ENCODE measurements at regions not wholly inside any gene's neighbourhood (a gene's known extent, or its start where the extent isn't known, plus 50 kb on each side); places are given as distances from the start of the nearest gene placed in this dataset.
"Not testable (repeated sequence)": the region's sequence is repeated elsewhere in the genome, so short reads cannot be mapped to it uniquely, and the experiment has no call there.

DNA sequence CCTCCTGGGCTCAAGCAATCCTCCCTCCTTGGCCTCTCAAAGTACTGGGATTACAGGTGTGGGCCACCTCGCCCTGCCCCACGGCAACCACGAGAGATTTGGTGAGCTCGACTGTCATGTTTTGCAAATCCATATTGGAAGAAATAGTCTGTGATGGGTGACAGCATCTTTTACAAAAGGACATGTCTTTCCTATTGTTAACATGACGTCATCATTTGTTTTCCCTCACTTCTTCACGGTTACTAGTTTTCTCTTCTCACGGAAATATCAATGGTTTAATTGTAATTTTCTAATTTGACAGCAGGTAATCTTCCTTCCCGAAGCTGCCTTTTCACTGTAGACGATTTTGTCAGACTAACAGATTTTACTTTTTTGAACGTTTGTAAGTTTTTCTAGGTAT lies 110.8 kb upstream of the GREM2 start:
- 72 to 86% (median 84%) methylated on average over 5 to 10 of the region's 10 CpGs for WGBS, 10 experiments
- Histone ChIP-seq H3K4me3 (no peak overlapping the region), H3K27ac (no peak overlapping the region), H3K4me1 (replicated peaks in 1 of 2) (no peaks in the 10 kb centered on the region)
- in situ Hi-C loops (cut with MboI; ENCODE audit: low pct_unique_long_range_greater_than_20kb in 2 of 9, low sequenced_read_pairs in 9 of 9, unreplicated experiment in 9 of 9) = loop anchor here in 1 of 9 experiments (25.0 kb wide), 1 partner anchor 685 kb away; no protein-coding TSS in a partner anchor
- ATAC-seq (replicated peaks in 6 of 8) = no peak

DNA sequence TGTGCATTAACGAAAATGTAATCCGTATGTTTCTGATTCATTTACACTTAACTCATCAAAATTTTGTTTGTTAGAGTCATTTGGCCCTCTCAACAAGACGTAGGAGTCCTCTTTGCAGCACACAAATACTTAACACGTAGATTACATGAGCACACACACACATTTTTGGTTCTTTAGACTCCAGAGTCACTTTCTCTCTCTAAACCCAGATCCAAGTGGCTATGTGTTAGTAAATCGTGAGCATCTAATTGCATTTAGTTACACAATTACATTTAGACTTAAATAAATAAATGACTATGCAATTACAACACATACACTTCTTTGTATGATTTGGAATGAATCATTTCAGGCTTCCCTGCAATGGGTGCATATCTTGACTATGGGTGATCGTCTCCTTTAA lies 109.0 kb upstream of the GREM2 start:
- no peak overlapping the region for H3K4me3 ChIP-seq
- H3K27ac ChIP-seq = no peak overlapping the region
- H3K4me1 ChIP-seq (replicated peaks in 1 of 2) = peaks cover 0 to 4% of the 10 kb centered on the region in 2 donors
- in situ Hi-C loops (cut with MboI; ENCODE audit: low pct_unique_long_range_greater_than_20kb in 2 of 9, low sequenced_read_pairs in 9 of 9, unreplicated experiment in 9 of 9) = loop anchor here in 1 of 9 experiments (25.0 kb wide), 1 partner anchor 684 kb away; no protein-coding TSS in a partner anchor
- WGBS, 10 experiments = 0 to 97% (median 85%) methylated on average over 3 to 6 of the region's 6 CpGs
- ATAC-seq (replicated peaks in 6 of 8) = no peak

DNA sequence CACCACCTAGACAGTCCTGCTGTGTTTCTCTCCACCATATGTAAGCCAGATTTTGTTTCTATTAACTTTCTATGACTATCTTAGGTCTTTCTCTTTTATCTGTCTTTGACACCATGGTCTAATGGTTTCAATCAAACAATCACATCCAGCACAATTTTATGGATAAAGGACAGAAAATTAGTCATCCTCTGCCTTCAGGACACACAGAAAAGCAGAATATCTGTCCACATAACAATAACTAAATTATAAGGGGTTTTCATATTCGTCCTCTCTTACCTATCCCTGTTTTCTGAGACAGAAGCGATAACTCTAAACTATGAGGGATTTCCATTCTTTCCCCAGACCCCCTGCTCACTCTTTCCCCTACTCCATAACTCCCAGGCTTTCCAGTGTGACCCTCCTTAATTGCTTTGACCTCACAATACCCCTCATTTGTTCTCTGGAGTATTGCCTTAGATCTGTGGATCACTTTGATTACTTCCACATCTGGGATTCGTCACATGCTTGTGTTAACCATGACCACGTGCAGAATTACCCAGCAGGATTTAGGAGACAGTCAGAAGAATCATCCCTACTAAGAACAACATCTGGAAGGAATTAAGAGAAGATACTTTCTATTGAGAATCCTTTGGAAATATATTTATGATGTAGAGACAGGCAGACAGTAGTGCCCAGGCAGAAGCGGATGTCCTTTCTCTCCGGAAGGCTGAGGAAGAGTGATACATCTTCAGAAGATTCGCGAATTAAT lies 108.2 kb upstream of the GREM2 start:
- no peak overlapping the region for H3K4me3 ChIP-seq
- H3K4me1 ChIP-seq (replicated peaks in 1 of 2) = peaks cover 0 to 4% of the 10 kb centered on the region in 2 donors
- in situ Hi-C loops (cut with MboI; ENCODE audit: low pct_unique_long_range_greater_than_20kb in 2 of 9, low sequenced_read_pairs in 9 of 9, unreplicated experiment in 9 of 9) = loop anchor here in 1 of 9 experiments (25.0 kb wide), 1 partner anchor 683 kb away; no protein-coding TSS in a partner anchor
- peak in 2 of 8 experiments; percentile 40 to 49 for ATAC-seq (replicated peaks in 6 of 8)
- H3K27ac ChIP-seq = no peak overlapping the region
- 2 to 90% (median 72%) methylated on average over 2 to 8 of the region's 8 CpGs for WGBS, 10 experiments

DNA sequence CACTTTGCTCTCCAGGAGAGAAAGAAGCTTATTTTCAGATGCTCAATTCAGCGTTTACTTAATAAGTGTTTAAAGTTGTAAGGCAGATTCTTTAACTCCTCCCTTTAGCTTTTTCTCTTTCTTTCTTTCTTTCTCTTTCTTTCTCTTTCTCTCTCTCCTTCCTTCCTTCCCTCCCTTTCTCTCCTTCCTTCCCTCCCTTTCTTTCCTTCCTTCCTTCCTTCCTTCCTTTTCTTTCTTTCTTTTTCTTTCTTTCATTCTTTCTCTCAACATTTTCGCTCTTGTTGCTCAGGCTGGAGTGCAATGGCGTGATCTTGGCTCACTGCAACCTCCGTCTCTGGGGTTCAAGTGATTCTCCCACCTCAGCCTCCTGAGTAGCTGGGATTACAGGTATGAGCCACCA lies 104.6 kb upstream of the GREM2 start:
- WGBS, 10 experiments = 11 to 98% (median 80%) methylated on average over 1 to 4 of the region's 4 CpGs
- H3K4me3 ChIP-seq; H3K27ac ChIP-seq; ATAC-seq (replicated peaks in 6 of 8); H3K4me1 ChIP-seq (replicated peaks in 1 of 2): not testable (repeated sequence)
- in situ Hi-C loops (cut with MboI; ENCODE audit: low pct_unique_long_range_greater_than_20kb in 2 of 9, low sequenced_read_pairs in 9 of 9, unreplicated experiment in 9 of 9) = loop anchor here in 1 of 9 experiments (25.0 kb wide), 1 partner anchor 679 kb away; no protein-coding TSS in a partner anchor

DNA sequence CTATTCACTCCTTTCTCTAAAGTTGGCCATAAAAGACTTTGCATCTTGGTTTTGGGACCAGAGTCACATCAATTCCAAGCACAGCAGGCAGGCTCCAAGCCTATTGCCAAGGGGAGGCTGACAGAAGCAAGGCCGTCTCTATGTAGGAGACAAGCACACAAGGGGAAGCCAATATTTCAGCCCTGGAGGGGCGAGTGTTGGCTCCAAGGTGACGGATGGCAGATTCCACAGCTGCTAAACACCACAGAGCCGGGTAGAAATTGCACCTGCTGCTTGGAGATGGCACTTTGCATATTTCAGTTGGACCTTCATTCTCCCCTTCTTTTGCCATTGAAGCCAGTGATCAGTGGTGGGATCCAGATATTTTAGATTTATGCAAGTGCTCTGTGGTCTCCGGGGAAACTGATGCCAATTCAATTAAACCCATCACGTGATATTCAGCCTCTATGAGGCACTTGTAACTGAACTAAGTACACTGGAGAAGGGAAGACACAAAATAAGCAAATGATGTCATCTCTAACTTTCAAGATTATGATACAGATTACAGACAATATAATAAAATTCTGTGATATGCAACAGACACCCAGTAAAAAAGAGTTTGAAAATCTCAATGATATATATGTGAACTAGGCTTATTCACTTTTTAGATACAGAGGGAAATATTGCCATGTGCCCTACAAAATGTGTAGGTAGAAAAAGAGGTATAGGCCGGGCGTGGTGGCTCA lies 102.8 kb upstream of the GREM2 start:
- in situ Hi-C loops (cut with MboI; ENCODE audit: low pct_unique_long_range_greater_than_20kb in 2 of 9, low sequenced_read_pairs in 9 of 9, unreplicated experiment in 9 of 9) = loop anchor here in 1 of 9 experiments (25.0 kb wide), 1 partner anchor 677 kb away; no protein-coding TSS in a partner anchor
- WGBS, 10 experiments = 45 to 100% (median 77%) methylated on average over 1 to 8 of the region's 8 CpGs
- peak in 1 of 8 experiments; percentile 97 for ATAC-seq (replicated peaks in 6 of 8)
- Histone ChIP-seq H3K4me1 (replicated peaks in 1 of 2) (peaks cover 0 to 4% of the 10 kb centered on the region in 2 donors), H3K4me3 (no peak overlapping the region), H3K27ac (no peak overlapping the region)

DNA sequence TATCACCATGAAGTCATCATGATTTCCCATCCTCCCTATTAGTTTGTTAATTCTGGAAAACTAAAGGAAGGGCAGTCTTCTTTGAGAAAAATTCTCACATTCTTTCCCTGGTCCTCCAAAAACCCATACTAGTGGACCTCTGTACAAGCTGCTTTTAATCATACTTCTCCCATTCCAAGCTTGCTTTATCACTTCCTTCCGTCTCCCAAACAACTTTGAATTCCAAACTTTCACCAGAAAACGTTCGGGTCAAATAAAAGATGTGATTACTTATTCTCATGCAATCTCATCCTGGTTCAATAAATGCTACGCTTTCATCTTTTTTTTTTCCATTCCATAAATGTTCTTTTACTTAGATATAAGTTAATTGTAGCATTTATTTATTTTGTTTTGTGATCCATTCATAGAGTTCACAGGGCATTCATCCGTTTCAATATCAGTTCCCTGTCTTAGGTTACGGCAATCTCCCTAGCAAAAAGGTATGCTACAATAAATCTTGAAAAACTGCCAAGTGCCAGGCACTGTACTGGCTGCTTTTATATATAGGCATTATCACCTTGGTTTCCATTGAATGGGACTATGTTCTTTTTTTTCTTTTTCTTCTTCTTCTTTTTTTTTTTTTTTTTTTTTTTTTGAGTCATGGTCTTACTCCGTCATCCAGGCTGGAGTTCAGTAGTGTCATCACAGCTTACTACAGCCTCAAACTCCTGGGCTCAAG lies 100.2 kb upstream of the GREM2 start:
- WGBS, 10 experiments = 16 to 100% (median 88%) methylated on average over 1 to 7 of the region's 7 CpGs
- no peak overlapping the region for H3K27ac ChIP-seq
- no peak for ATAC-seq (replicated peaks in 6 of 8)
- no peak overlapping the region for H3K4me3 ChIP-seq
- peaks cover 0 to 3% of the 10 kb centered on the region in 2 donors for H3K4me1 ChIP-seq (replicated peaks in 1 of 2)
- in situ Hi-C loops (cut with MboI; ENCODE audit: low pct_unique_long_range_greater_than_20kb in 2 of 9, low sequenced_read_pairs in 9 of 9, unreplicated experiment in 9 of 9) = loop anchor here in 1 of 9 experiments (25.0 kb wide), 1 partner anchor 675 kb away; no protein-coding TSS in a partner anchor

DNA sequence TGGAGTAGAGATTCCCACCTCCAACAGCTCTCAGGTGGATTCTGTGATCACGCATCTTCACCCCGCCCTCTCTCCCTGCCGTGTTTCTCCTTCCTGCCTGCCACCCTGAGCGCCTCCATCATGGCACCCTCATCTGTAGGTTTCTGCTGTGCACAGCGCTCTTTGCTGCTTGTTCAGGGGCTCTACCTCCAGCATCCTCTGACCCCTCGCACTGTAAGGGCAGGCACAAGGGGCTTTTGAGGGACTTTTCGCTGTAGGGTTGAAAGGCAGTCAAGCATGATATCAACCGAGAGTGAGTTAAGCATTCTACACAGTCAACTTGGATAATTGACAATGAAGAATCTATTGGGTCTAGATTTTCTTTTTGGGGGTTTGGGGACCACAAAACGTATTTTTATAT lies 99.1 kb upstream of the GREM2 start:
- ATAC-seq (replicated peaks in 6 of 8) = no peak
- WGBS, 10 experiments = 20 to 100% (median 92%) methylated on average over 1 to 8 of the region's 9 CpGs; no CpG with 5 or more reads in 2 of the 10 experiments
- Histone ChIP-seq H3K27ac (no peak overlapping the region), H3K4me3 (no peak overlapping the region), H3K4me1 (replicated peaks in 1 of 2) (peaks cover 0 to 10% of the 10 kb centered on the region in 2 donors)
- in situ Hi-C loops (cut with MboI; ENCODE audit: low pct_unique_long_range_greater_than_20kb in 2 of 9, low sequenced_read_pairs in 9 of 9, unreplicated experiment in 9 of 9) = loop anchor here in 1 of 9 experiments (25.0 kb wide), 1 partner anchor 674 kb away; no protein-coding TSS in a partner anchor

DNA sequence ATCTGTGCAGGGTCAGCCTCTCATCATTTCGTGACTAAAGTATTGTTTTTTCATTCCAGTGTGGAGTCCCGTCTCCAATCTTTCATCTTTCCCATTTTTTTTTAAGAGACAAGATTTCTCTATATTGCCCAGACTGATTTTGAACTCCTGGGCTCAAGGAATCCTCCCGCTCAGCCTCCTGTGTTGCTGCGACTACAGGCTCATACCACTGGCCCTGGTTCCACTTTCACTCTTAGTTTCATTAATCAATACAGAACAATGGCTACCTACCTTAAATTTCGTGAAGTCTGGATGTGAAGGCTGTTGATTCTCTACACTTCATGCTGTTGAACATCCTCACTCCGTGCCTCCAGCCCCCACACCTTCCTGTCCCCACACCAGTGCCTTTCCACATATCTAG lies 97.7 kb upstream of the GREM2 start:
- Histone ChIP-seq H3K27ac (no peak overlapping the region), H3K4me3 (no peak overlapping the region), H3K4me1 (replicated peaks in 1 of 2) (peaks cover 0 to 12% of the 10 kb centered on the region in 2 donors)
- in situ Hi-C loops (cut with MboI; ENCODE audit: low pct_unique_long_range_greater_than_20kb in 2 of 9, low sequenced_read_pairs in 9 of 9, unreplicated experiment in 9 of 9) = loop anchor here in 1 of 9 experiments (25.0 kb wide), 1 partner anchor 672 kb away; no protein-coding TSS in a partner anchor
- WGBS, 10 experiments = 43 to 88% (median 67%) methylated on average over 3 to 6 of the region's 6 CpGs
- ATAC-seq (replicated peaks in 6 of 8) = no peak

DNA sequence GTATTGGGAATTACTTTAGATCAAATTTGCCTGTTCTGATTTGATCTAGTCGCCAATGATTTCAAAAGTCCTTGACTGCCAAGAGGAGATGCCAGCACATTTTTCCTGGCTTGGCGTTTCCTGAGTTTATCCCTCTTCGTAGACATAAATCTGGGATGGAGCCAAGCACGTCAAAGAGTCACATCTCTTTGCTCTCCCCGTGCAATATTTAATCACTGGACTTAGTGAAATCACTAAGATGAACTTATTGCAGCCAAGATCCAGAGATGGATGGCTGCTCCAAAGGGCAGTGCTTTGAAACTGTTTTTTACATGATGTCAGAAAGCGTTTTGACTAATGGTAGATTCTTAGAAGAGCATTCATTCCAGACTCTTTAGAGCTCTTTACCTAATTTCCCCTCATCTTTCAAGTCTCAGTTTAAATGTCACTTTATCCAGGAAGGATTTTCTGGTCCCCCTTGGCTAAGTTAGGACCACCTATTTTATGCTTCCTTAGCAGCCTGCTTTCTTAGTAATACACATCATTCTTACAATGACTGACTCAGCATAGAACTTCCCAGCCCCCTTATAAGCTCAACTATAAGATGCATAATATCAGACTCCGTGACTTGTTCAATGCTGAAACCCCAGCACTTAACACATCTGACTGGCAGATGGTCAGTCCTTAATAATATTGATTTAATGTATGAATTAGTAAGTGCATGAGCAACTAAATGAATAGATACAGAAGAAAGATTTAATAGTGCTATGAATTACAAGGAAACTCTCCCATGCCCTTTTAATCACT lies 94.4 kb upstream of the GREM2 start:
- in situ Hi-C loops (cut with MboI; ENCODE audit: low pct_unique_long_range_greater_than_20kb in 2 of 9, low sequenced_read_pairs in 9 of 9, unreplicated experiment in 9 of 9) = loop anchor here in 1 of 9 experiments (25.0 kb wide), 1 partner anchor 669 kb away; no protein-coding TSS in a partner anchor
- ATAC-seq (replicated peaks in 6 of 8) = peak in 4 of 8 experiments; percentile 48 to 67 (median 54)
- Histone ChIP-seq H3K4me1 (replicated peaks in 1 of 2) (peaks cover 0 to 12% of the 10 kb centered on the region in 2 donors), H3K27ac (no peak overlapping the region), H3K4me3 (no peak overlapping the region)
- 2 to 85% (median 71%) methylated on average over 2 to 7 of the region's 7 CpGs; no CpG with 5 or more reads in 1 of the 10 experiments for WGBS, 10 experiments

DNA sequence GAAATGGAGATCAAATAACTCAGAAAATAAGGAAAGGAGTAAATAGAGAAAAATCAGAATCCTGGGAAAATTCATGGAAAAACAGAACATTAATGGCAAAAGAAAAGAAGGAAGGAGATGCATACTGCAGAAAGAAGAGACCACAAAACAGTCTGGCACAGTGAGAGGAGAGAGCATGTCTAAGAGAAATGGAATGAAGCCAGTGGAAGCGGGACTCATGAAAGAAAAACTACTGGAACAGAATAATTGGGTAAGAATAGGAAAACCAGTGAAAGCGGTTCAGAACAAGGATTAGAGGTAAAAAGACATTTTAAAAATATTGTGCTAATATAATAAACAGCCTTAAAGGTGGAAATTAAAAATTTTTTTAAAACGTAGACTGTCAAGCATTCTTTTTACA lies 93.6 kb upstream of the GREM2 start:
- WGBS, 10 experiments = 3 to 85% (median 64%) methylated on average over 3 of the region's 3 CpGs
- Histone ChIP-seq H3K4me3 (no peak overlapping the region), H3K4me1 (replicated peaks in 1 of 2) (peaks cover 0 to 12% of the 10 kb centered on the region in 2 donors), H3K27ac (no peak overlapping the region)
- no peak for ATAC-seq (replicated peaks in 6 of 8)
- in situ Hi-C loops (cut with MboI; ENCODE audit: low pct_unique_long_range_greater_than_20kb in 2 of 9, low sequenced_read_pairs in 9 of 9, unreplicated experiment in 9 of 9) = loop anchor here in 1 of 9 experiments (25.0 kb wide), 1 partner anchor 668 kb away; no protein-coding TSS in a partner anchor

DNA sequence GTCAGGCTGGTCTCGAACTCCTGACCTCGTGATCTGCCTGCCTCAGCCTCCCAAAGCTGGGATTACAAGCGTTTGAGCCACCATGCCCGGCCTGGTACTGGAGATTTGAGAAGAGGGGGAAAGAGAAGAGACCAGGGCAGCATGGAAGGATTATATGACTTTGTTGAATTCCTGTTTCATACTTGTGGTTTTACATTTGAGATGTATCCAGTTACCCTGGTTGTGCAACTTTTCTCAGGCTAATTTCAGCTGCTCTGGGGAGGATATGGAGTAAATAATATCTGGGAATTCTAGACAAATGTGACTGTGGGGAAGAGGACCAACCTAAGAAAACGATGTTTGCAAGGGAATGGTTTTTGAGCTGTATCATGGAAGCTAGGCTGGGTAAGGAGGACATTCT lies 89.5 kb upstream of the GREM2 start:
- H3K4me1 ChIP-seq (replicated peaks in 1 of 2) = peaks cover 0 to 7% of the 10 kb centered on the region in 2 donors
- in situ Hi-C loops (cut with MboI; ENCODE audit: low pct_unique_long_range_greater_than_20kb in 2 of 9, low sequenced_read_pairs in 9 of 9, unreplicated experiment in 9 of 9) = loop anchor here in 1 of 9 experiments (25.0 kb wide), 1 partner anchor 664 kb away; no protein-coding TSS in a partner anchor
- ATAC-seq (replicated peaks in 6 of 8) = peak in 1 of 8 experiments; percentile 45
- H3K27ac ChIP-seq = no peak overlapping the region
- H3K4me3 ChIP-seq = no peak overlapping the region
- WGBS, 10 experiments = 0 to 88% (median 52%) methylated on average over 1 to 4 of the region's 5 CpGs; no CpG with 5 or more reads in 2 of the 10 experiments

DNA sequence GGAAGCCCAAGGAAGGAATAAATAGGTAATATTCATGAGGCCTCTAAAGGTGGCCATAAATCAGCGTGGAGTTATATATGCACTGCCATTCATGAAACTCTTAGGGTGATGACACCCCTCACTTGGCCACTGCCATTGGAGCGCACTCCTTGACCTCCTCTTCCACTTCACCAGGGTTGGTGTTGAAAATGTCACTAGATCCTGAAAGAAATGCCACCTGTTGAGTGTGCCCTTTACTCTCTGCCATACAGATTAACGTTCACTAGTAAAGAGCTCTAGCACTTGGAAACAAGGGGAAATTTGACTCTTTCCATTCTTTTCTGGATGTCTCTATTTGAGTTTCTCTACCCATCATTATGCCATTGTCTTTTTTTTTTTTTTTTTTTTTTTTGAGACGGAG lies 83.5 kb upstream of the GREM2 start:
- 78 to 100% (median 91%) methylated on average over 1 to 4 of the region's 4 CpGs for WGBS, 10 experiments
- Histone ChIP-seq H3K27ac (no peak overlapping the region), H3K4me3 (no peak overlapping the region), H3K4me1 (replicated peaks in 1 of 2) (no peaks in the 10 kb centered on the region)
- in situ Hi-C loops (cut with MboI; ENCODE audit: low pct_unique_long_range_greater_than_20kb in 2 of 9, low sequenced_read_pairs in 9 of 9, unreplicated experiment in 9 of 9) = loop anchor here in 4 of 9 experiments (10.0 to 25.0 kb wide), 5 partner anchors 233 to 683 kb away; no protein-coding TSS in a partner anchor
- no peak for ATAC-seq (replicated peaks in 6 of 8)
